AG08396 (cell line): ENCODE measurements at regions not wholly inside any gene's neighbourhood (a gene's known extent, or its start where the extent isn't known, plus 50 kb on each side); places are given as distances from the start of the nearest gene placed in this dataset.

Experiments used
- DNase-seq: peaks from one replicate; pipeline ENCODE4 v3.0.0; 2012; ENCODE audit warnings: low spot score, mixed read lengths

- no peak for DNase-seq
Observed at GRCh38 chr18:14905350-14905749, 157.4 kb downstream of the ANKRD30B start.

GRCh38 chr18:14905979-14906378 lies 158.0 kb downstream of the ANKRD30B start:
- no peak for DNase-seq

- DNase-seq: no peak
Observed at GRCh38 chr18:14907420-14907819, 159.4 kb downstream of the ANKRD30B start.

- no peak for DNase-seq
Observed at GRCh38 chr18:14908541-14908940, 160.6 kb downstream of the ANKRD30B start.

GRCh38 chr18:14912967-14913366 lies 165.0 kb downstream of the ANKRD30B start:
- no peak for DNase-seq

GRCh38 chr18:14914121-14914520 lies 166.1 kb downstream of the ANKRD30B start:
- DNase-seq: no peak

- no peak for DNase-seq
Observed at GRCh38 chr18:14914771-14915170, 166.8 kb downstream of the ANKRD30B start.

- no peak for DNase-seq
Observed at GRCh38 chr18:14916181-14916580, 168.2 kb downstream of the ANKRD30B start.

GRCh38 chr18:14916851-14917250 lies 168.9 kb downstream of the ANKRD30B start:
- no peak for DNase-seq

- DNase-seq: no peak
Observed at GRCh38 chr18:14917311-14917710, 169.3 kb downstream of the ANKRD30B start.

- no peak for DNase-seq
Observed at GRCh38 chr18:14919666-14920065, 171.7 kb downstream of the ANKRD30B start.

- DNase-seq: no peak
Observed at GRCh38 chr18:14921031-14921430, 173.1 kb downstream of the ANKRD30B start.

- no peak for DNase-seq
Observed at GRCh38 chr18:14921547-14921946, 173.6 kb downstream of the ANKRD30B start.

GRCh38 chr18:14922031-14922430 lies 174.1 kb downstream of the ANKRD30B start:
- no peak for DNase-seq

GRCh38 chr18:14922965-14923565 lies 175.1 kb downstream of the ANKRD30B start:
- no peak for DNase-seq

GRCh38 chr18:14924226-14924625 lies 176.3 kb downstream of the ANKRD30B start:
- no peak for DNase-seq

- peak; percentile 23 for DNase-seq
Observed at GRCh38 chr18:14925281-14925709, 177.3 kb downstream of the ANKRD30B start.

GRCh38 chr18:14927701-14928100 lies 179.7 kb downstream of the ANKRD30B start:
- no peak for DNase-seq

GRCh38 chr18:14928396-14928795 lies 180.4 kb downstream of the ANKRD30B start:
- no peak for DNase-seq

- DNase-seq: no peak
Observed at GRCh38 chr18:14930076-14930475, 182.1 kb downstream of the ANKRD30B start.

- no peak for DNase-seq
Observed at GRCh38 chr18:14930576-14930975, 182.6 kb downstream of the ANKRD30B start.

GRCh38 chr18:14933049-14933851 lies 185.3 kb downstream of the ANKRD30B start:
- DNase-seq: no peak

GRCh38 chr18:14933964-14934363 lies 186.0 kb downstream of the ANKRD30B start:
- DNase-seq: no peak

- DNase-seq: no peak
Observed at GRCh38 chr18:14935210-14935609, 187.2 kb downstream of the ANKRD30B start.
